Gastroesophageal sphincter (tissue), 3 donors: ENCODE measurements at regions not wholly inside any gene's neighbourhood (a gene's known extent, or its start where the extent isn't known, plus 50 kb on each side); places are given as distances from the start of the nearest gene placed in this dataset.

ENCODE experiments used
- EP300 ChIP-seq: sonication (generic); formaldehyde crosslinking; IDR thresholded peaks from one replicate; pipeline ENCODE4 v1.6.1; 2017; ENCODE audit warnings: antibody characterized with exemption, mild to moderate bottlenecking
- POLR2A ChIP-seq, 2 donors: fragments of 450-650 bp; IDR thresholded peaks; one replicate each; pipeline ENCODE4 v1.6.1; 2017; ENCODE audit warnings: antibody characterized with exemption in 2 of 2, mild to moderate bottlenecking in 2 of 2, moderate library complexity in 1 of 2
- POLR2AphosphoS5 ChIP-seq: sonication (generic); formaldehyde crosslinking; IDR thresholded peaks from one replicate; pipeline ENCODE4 v1.6.1; 2017; ENCODE audit warnings: antibody characterized with exemption
- TF ChIP-seq, protein P1 (sequence below), 4 experiments: fragments of 200-600 bp in 2 of 4; fragments of 450-650 bp in 2 of 4; sonication (generic) in 1 of 4; IDR thresholded peaks; one replicate each; pipeline ENCODE4 v1.5.1; 2017 to 2019; ENCODE audit warnings: antibody characterized with exemption in 4 of 4, mild to moderate bottlenecking in 2 of 4, moderate library complexity in 2 of 4

DNA sequence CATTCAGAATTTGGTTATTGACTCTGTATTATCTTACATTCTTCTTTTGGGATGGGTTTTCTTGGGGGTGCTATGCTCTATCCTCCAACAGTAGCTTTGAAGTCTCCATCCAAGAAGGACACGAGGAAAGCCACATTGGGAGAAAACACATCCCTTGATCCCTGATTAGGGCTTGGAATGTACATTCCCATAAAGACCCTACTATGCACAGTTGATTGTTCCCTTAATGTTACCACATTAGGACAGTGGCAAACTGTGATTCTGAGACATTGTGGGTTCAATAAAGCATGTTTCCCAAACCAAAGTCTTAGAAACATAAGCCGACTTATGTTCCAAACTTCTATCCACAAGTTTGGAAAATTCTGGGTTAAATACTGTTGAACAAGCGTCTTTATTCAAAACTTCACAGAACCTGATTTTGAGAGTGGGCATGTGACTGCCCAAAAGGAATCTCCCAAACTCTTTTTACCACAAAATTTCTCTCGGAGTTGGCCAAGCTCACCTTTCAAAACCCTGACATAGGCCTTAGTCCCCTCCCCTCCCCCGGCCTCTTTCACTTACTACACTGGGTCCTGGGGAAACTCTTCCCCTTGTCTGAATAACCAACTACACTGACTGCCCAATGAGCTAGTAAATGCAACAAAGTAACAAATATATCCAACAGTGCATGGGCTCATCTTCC lies 177.0 kb upstream of the KAZN start:
- TF ChIP-seq, protein P1, sequence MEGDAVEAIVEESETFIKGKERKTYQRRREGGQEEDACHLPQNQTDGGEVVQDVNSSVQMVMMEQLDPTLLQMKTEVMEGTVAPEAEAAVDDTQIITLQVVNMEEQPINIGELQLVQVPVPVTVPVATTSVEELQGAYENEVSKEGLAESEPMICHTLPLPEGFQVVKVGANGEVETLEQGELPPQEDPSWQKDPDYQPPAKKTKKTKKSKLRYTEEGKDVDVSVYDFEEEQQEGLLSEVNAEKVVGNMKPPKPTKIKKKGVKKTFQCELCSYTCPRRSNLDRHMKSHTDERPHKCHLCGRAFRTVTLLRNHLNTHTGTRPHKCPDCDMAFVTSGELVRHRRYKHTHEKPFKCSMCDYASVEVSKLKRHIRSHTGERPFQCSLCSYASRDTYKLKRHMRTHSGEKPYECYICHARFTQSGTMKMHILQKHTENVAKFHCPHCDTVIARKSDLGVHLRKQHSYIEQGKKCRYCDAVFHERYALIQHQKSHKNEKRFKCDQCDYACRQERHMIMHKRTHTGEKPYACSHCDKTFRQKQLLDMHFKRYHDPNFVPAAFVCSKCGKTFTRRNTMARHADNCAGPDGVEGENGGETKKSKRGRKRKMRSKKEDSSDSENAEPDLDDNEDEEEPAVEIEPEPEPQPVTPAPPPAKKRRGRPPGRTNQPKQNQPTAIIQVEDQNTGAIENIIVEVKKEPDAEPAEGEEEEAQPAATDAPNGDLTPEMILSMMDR (IDR thresholded peaks at IDR 0.05): no peak
- TF ChIP-seq POLR2AphosphoS5 (no peak), POLR2A (IDR thresholded peaks at IDR 0.05) (no peak), EP300 (no peak)
